DMS53 (cell line): ENCODE measurements at regions not wholly inside any gene's neighbourhood (a gene's known extent, or its start where the extent isn't known, plus 50 kb on each side); places are given as distances from the start of the nearest gene placed in this dataset.
"Not testable (repeated sequence)": the region's sequence is repeated elsewhere in the genome, so short reads cannot be mapped to it uniquely, and the experiment has no call there.

Experiments used
- DNase-seq: peaks from one replicate; lab custom pipeline; 2025; lab: John Stamatoyannopoulos, UW

- DNase-seq: no peak
These were observed 1286.4 kb downstream of the EPHA7 start for GRCh38 chr6:92132957-92133356.

- no peak for DNase-seq
These were observed 1286.9 kb downstream of the EPHA7 start for GRCh38 chr6:92132457-92132856.

GRCh38 chr6:92130944-92131343, 1288.4 kb downstream of the EPHA7 start:
- no peak for DNase-seq

- DNase-seq: no peak
These were observed 1292.4 kb downstream of the EPHA7 start for GRCh38 chr6:92126983-92127382.

GRCh38 chr6:92126088-92126487, 1293.3 kb downstream of the EPHA7 start:
- no peak for DNase-seq

GRCh38 chr6:92125681-92126080, 1293.7 kb downstream of the EPHA7 start:
- DNase-seq: no peak

- DNase-seq: no peak
These were observed 1295.1 kb downstream of the EPHA7 start for GRCh38 chr6:92124200-92124651.

GRCh38 chr6:92122746-92123145, 1296.6 kb downstream of the EPHA7 start:
- peak; percentile 61 for DNase-seq

- no peak for DNase-seq
These were observed 1298.1 kb downstream of the EPHA7 start for GRCh38 chr6:92121228-92121627.

- DNase-seq: peak; percentile 56
These were observed 1301.6 kb downstream of the EPHA7 start for GRCh38 chr6:92117800-92118199.

GRCh38 chr6:92114797-92115196, 1304.6 kb downstream of the EPHA7 start:
- DNase-seq: no peak

- peak; percentile 8 for DNase-seq
These were observed 1305.2 kb downstream of the EPHA7 start for GRCh38 chr6:92114091-92114675.

GRCh38 chr6:92111386-92111785, 1308.0 kb downstream of the EPHA7 start:
- DNase-seq: peak; percentile 24

GRCh38 chr6:92110403-92110802, 1309.0 kb downstream of the EPHA7 start:
- DNase-seq: peak; percentile 96

- peak; percentile 73 for DNase-seq
These were observed 1309.4 kb downstream of the EPHA7 start for GRCh38 chr6:92109956-92110355.

GRCh38 chr6:92109256-92109655, 1310.1 kb downstream of the EPHA7 start:
- peak; percentile 88 for DNase-seq

- DNase-seq: no peak
These were observed 1332.6 kb downstream of the EPHA7 start for GRCh38 chr6:92086750-92087149.

GRCh38 chr6:92083914-92084313, 1335.4 kb downstream of the EPHA7 start:
- DNase-seq: not testable (repeated sequence)

GRCh38 chr6:92072387-92072786, 1347.0 kb downstream of the EPHA7 start:
- DNase-seq: no peak

- no peak for DNase-seq
These were observed 1349.6 kb downstream of the EPHA7 start for GRCh38 chr6:92069781-92070180.

GRCh38 chr6:92052513-92052912, 1366.8 kb downstream of the EPHA7 start:
- DNase-seq: no peak

- DNase-seq: no peak
These were observed 1369.1 kb downstream of the EPHA7 start for GRCh38 chr6:92050216-92050615.

GRCh38 chr6:92047860-92048259, 1371.5 kb downstream of the EPHA7 start:
- peak; percentile 68 for DNase-seq

- no peak for DNase-seq
These were observed 1372.1 kb downstream of the EPHA7 start for GRCh38 chr6:92047152-92047850.
